ENCODE measurements at regions not wholly inside any gene's neighbourhood (a gene's known extent, or its start where the extent isn't known, plus 50 kb on each side); places are given as distances from the start of the nearest gene placed in this dataset.
"Not testable (repeated sequence)": the region's sequence is repeated elsewhere in the genome, so short reads cannot be mapped to it uniquely, and the experiment has no call there.

- FAIRE-seq (no peak), DNase-seq (ENCODE audit: low spot score) (no peak)
Observed at GRCh38 chr12:47349137-47350061, 269.6 kb upstream of the AMIGO2 start.

GRCh38 chr12:47348206-47348605, 268.4 kb upstream of the AMIGO2 start:
- DNase-seq (ENCODE audit: low spot score) (no peak), FAIRE-seq (no peak)

GRCh38 chr12:47346251-47347019, 266.7 kb upstream of the AMIGO2 start:
- FAIRE-seq (no peak), DNase-seq (ENCODE audit: low spot score) (no peak)

GRCh38 chr12:47343684-47344567, 264.2 kb upstream of the AMIGO2 start:
- FAIRE-seq, result no peak

GRCh38 chr12:47340411-47341015, 260.8 kb upstream of the AMIGO2 start:
- DNase-seq (ENCODE audit: low spot score) (no peak), FAIRE-seq (no peak)

More at GRCh38 chr12:47343684-47344567, 264.2 kb upstream of the AMIGO2 start:
- no peak for DNase-seq (ENCODE audit: low spot score)

- DNase-seq (ENCODE audit: low spot score) (no peak), FAIRE-seq (no peak)
Observed at GRCh38 chr12:47337581-47337980, 257.8 kb upstream of the AMIGO2 start.

- FAIRE-seq; DNase-seq (ENCODE audit: low spot score): not testable (repeated sequence)
Observed at GRCh38 chr12:47333271-47333858, 253.6 kb upstream of the AMIGO2 start.

GRCh38 chr12:47328831-47329545, 249.2 kb upstream of the AMIGO2 start:
- FAIRE-seq, result no peak

GRCh38 chr12:47326190-47326589, 246.4 kb upstream of the AMIGO2 start:
- FAIRE-seq (no peak), DNase-seq (ENCODE audit: low spot score) (no peak)

More at GRCh38 chr12:47328831-47329545, 249.2 kb upstream of the AMIGO2 start:
- DNase-seq (ENCODE audit: low spot score), result no peak

- FAIRE-seq, result no peak
- no peak for DNase-seq (ENCODE audit: low spot score)
Observed at GRCh38 chr12:47323802-47324201, 244.0 kb upstream of the AMIGO2 start.

GRCh38 chr12:47321436-47321835, 241.7 kb upstream of the AMIGO2 start:
- DNase-seq (ENCODE audit: low spot score) (no peak), FAIRE-seq (no peak)

- DNase-seq (ENCODE audit: low spot score) (no peak), FAIRE-seq (no peak)
Observed at GRCh38 chr12:47319746-47320145, 240.0 kb upstream of the AMIGO2 start.

- FAIRE-seq, result no peak
- no peak for DNase-seq (ENCODE audit: low spot score)
Observed at GRCh38 chr12:47318963-47319362, 239.2 kb upstream of the AMIGO2 start.

- no peak for FAIRE-seq
- DNase-seq (ENCODE audit: low spot score), result no peak
Observed at GRCh38 chr12:47317175-47317915, 237.6 kb upstream of the AMIGO2 start.

GRCh38 chr12:47316609-47317049, 236.9 kb upstream of the AMIGO2 start:
- DNase-seq (ENCODE audit: low spot score), result no peak
- no peak for FAIRE-seq

GRCh38 chr12:47314996-47315395, 235.2 kb upstream of the AMIGO2 start:
- FAIRE-seq, result no peak
- no peak for DNase-seq (ENCODE audit: low spot score)

- DNase-seq (ENCODE audit: low spot score) (no peak), FAIRE-seq (no peak)
Observed at GRCh38 chr12:47312808-47313426, 233.2 kb upstream of the AMIGO2 start.

GRCh38 chr12:47312147-47312546, 232.4 kb upstream of the AMIGO2 start:
- FAIRE-seq (peak; percentile 2), DNase-seq (ENCODE audit: low spot score) (no peak)

- DNase-seq (ENCODE audit: low spot score), result no peak
- no peak for FAIRE-seq
Observed at GRCh38 chr12:47311568-47311967, 231.8 kb upstream of the AMIGO2 start.
